Choroid plexus epithelial cell (primary cell): ENCODE measurements at regions not wholly inside any gene's neighbourhood (a gene's known extent, or its start where the extent isn't known, plus 50 kb on each side); places are given as distances from the start of the nearest gene placed in this dataset.

Source experiments
- DNase-seq: peaks from one replicate; pipeline ENCODE4 v3.0.0-alpha.2; 2010; ENCODE audit warnings: low read depth
- H3K4me3 ChIP-seq: 2 replicates; pipeline ENCODE4 v1.5.1; 2011; ENCODE audit warnings: low read depth, mild to moderate bottlenecking, control low read depth, low read length, moderate library complexity
- CTCF ChIP-seq: conservative IDR thresholded peaks from 2 replicates; pipeline ENCODE4 v1.5.1; 2011; ENCODE audit warnings: low read depth, mild to moderate bottlenecking, control low read depth, inconsistent platforms, low read length, moderate library complexity

- DNase-seq = no peak
- no peak for TF ChIP-seq CTCF
- no peak overlapping the region for H3K4me3 ChIP-seq
Measured at GRCh38 chr10:36236341-36236740, 594.2 kb upstream of the FZD8 start.

DNA sequence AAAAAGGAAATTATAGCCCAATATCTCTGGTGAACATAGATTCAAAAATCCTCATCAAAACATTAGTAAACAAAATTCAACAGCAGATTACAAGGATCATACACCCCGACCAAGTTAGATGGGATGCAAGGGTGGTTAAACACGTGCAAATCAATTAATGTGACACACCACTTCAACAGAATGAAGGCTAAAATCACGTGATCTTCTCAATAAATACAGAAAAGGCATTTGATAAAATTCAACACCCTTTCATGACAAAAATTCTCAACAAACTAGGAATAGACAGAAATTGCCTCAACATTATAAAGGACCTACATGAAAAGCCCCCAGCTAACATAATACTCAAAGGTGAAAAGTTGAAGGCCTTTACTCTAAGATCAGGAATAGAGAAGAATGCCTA, 590.8 kb upstream of the FZD8 start:
- no peak for TF ChIP-seq CTCF
- DNase-seq = no peak
- H3K4me3 ChIP-seq = no peak overlapping the region

- no peak for TF ChIP-seq CTCF
- H3K4me3 ChIP-seq = no peak overlapping the region
- peak; percentile 57 for DNase-seq
Measured at GRCh38 chr10:36224431-36224985, 582.4 kb upstream of the FZD8 start.

- no peak for TF ChIP-seq CTCF
- DNase-seq = no peak
- no peak overlapping the region for H3K4me3 ChIP-seq
Measured at GRCh38 chr10:36221101-36221500, 579.0 kb upstream of the FZD8 start.

DNA sequence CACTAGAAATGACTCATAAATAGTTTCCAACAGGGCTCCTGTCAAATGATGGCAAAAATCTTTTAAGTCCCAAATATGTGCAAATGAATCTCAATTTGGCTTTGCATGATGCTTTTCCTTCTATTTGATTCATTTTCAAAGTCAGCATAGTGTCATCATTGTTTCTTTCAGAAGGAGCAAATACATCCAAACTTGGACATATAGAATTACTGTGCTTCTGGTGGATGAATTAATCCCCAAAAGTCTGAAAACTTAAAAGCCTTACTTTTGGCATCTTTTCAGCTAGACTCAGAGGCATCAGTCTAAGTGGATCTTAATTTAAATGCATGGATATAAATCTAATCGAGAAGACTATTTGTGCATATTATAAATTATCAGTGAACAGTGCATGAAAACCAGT, 578.1 kb upstream of the FZD8 start:
- H3K4me3 ChIP-seq = no peak overlapping the region
- TF ChIP-seq CTCF = no peak
- no peak for DNase-seq

DNA sequence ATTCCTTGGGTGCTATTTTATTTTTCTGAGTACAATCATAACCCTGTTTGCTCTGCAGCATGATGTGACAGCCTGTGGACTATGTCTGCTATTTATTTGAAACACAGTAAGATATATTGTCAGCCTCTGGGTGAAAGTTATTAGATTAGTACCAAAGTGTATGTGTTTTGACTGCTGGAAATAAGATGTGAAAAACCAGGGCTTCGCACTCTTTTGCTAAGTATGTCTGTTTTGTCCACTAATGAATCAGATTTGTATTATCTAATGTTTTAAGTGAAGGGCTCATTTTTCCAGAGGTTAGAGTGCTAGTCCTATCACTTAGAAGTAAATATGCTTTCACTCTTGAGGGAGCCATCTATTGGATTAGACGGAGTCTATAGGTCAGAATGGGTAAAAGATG, 569.8 kb upstream of the FZD8 start:
- H3K4me3 ChIP-seq = no peak overlapping the region
- no peak for TF ChIP-seq CTCF
- no peak for DNase-seq

DNA sequence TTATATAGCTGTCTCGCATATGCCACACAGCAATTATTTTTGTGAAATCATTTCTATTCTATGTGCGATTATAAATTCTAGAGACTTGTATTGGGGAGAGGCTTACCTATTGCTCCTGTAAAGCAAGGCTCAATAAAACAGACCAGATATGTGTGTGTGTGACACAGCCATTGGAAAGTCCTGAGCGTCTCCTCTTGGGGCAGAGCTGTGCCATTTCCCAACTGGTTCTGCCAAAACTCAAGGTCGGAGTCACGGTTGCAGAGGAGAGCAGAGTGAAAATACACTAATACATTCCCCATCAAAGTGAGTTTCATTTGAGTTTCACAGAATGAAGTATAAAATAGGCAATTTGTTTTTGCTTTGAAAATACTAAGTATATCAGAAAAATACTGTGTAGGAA, 567.4 kb upstream of the FZD8 start:
- H3K4me3 ChIP-seq = no peak overlapping the region
- DNase-seq = no peak
- TF ChIP-seq CTCF = no peak
